Dermis microvascular lymphatic vessel endothelial cell (primary cell): ENCODE measurements at regions not wholly inside any gene's neighbourhood (a gene's known extent, or its start where the extent isn't known, plus 50 kb on each side); places are given as distances from the start of the nearest gene placed in this dataset.
"Not testable (repeated sequence)": the region's sequence is repeated elsewhere in the genome, so short reads cannot be mapped to it uniquely, and the experiment has no call there.

Source experiments
- DNase-seq, 2 donors: peaks; one replicate each; pipeline versions ENCODE4 v3.0.0 to v3.0.0-alpha.2; 2010; ENCODE audit warnings: low read depth in 2 of 2

GRCh38 chr12:10453-10852, 56.1 kb upstream of the IQSEC3 start:
- not testable (repeated sequence) for DNase-seq

- DNase-seq, result not testable (repeated sequence)
These were observed 55.4 kb upstream of the IQSEC3 start for GRCh38 chr12:10879-11812.

DNA sequence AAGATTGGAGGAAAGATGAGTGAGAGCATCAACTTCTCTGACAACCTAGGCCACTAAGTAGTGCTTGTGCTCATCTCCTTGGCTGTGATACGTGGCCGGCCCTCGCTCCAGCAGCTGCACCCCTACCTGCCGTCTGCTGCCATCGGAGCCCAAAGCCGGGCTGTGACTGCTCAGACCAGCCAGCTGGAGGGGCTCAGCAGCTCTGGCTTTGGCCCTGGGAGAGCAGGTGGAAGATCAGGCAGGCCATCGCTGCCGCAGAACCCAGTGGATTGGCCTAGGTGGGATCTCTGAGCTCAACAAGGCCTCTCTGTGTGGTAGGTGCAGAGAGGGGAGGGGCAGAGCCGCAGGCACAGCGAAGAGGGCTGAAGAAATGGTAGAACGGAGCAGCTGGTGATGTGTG, 54.3 kb upstream of the IQSEC3 start:
- not testable (repeated sequence) for DNase-seq

DNA sequence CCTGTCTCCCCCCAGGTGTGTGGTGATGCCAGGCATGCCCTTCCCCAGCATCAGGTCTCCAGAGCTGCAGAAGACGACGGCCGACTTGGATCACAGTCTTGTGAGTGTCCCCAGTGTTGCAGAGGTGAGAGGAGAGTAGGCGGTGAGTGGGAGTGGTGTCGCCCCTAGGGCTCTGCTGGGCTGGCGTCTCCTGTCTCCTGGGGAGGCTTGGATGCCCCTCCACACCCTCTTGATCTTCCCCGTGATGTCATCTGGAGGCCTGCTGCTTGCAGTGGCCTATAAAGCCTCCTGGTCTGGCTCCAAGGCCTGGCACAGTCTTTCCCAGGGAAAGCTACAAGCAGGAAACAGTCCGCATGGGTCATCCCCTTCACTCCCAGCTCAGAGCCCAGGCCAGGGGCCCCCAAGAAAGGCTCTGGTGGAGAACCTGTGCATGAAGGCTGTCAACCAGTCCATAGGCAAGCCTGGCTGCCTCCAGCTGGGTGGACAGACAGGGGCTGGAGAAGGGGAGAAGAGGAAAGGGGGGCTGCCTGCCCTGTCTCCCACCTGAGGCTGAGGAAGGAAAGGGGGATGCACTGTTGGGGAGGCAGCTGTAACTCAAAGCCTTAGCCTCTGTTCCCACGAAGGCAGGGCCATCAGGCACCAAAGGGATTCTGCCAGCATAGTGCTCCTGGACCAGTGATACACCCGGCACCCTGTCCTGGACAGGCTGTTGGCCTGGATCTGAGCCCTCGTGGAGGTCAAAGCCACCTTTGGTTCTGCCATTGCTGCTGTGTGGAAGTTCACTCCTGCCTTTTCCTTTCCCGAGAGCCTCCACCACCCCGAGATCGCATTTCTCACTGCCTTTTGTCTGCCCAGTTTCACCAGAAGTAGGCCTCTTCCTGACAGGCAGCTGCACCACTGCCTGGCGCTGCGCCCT, 53.6 kb upstream of the IQSEC3 start:
- peak in 1 of 2 donors; percentile 54 for DNase-seq

DNA sequence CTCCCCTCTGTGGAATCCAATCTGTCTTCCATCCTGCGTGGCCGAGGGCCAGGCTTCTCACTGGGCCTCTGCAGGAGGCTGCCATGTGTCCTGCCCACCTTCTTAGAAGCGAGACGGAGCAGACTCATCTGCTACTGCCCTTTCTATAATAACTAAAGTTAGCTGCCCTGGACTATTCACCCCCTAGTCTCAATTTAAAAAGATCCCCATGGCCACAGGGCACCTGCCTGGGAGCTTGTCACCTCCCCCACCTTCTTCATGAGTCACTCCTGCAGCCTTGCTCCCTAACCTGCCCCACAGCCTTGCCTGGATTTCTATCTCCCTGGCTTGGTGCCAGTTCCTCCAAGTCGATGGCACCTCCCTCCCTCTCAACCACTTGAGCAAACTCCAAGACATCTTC, 52.7 kb upstream of the IQSEC3 start:
- peak in 1 of 2 donors; percentile 18 for DNase-seq

DNA sequence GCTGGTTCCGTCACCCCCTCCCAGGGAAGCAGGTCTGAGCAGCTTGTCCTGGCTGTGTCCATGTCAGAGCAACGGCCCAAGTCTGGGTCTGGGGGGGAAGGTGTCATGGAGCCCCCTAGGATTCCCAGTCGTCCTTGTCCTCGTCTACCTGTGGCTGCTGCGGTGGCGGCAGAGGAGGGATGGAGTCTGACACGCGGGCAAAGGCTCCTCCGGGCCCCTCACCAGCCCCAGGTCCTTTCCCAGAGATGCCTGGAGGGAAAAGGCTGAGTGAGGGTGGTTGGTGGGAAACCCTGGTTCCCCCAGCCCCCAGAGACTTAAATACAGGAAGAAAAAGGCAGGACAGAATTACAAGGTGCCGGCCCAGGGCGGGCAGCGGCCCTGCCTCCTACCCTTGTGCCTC, 51.9 kb upstream of the IQSEC3 start:
- DNase-seq, result not testable (repeated sequence)

DNA sequence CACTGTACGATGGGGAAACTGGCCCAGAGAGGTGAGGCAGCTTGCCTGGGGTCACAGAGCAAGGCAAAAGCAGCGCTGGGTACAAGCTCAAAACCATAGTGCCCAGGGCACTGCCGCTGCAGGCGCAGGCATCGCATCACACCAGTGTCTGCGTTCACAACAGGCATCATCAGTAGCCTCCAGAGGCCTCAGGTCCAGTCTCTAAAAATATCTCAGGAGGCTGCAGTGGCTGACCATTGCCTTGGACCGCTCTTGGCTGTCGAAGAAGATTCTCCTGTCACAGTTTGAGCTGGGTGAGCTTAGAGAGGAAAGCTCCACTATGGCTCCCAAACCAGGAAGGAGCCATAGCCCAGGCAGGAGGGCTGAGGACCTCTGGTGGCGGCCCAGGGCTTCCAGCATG, 51.2 kb upstream of the IQSEC3 start:
- not testable (repeated sequence) for DNase-seq

GRCh38 chr12:16019-16418, 50.5 kb upstream of the IQSEC3 start:
- DNase-seq, result not testable (repeated sequence)

GRCh38 chr12:16541-16940, 50.0 kb upstream of the IQSEC3 start:
- DNase-seq, result not testable (repeated sequence)
